GM19240 (cell line): ENCODE measurements at regions not wholly inside any gene's neighbourhood (a gene's known extent, or its start where the extent isn't known, plus 50 kb on each side); places are given as distances from the start of the nearest gene placed in this dataset.
"Not testable (repeated sequence)": the region's sequence is repeated elsewhere in the genome, so short reads cannot be mapped to it uniquely, and the experiment has no call there.

Source experiments
- DNase-seq: peaks from one replicate; pipeline ENCODE4 v3.0.0; 2011; ENCODE audit warnings: low spot score; ENCODE audit not compliant: insufficient read length

DNA sequence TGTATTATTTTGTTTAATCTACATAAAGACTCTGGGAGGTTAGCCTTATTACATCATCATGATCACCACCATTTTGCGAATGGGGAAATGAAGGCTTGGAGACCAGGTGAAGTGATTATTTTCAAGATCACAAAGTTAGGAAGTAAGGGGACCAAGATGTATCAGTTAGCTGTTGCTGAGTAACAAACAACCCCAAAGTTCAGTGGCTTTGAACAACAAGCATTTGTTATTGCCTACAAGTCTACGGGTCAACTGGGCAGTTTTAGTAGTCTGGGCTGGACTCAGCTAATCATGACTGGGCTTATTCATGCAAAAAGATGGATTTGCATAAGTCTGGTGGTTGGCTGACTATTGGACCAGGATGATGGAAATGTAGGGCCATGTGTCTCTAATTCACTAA, 389.2 kb downstream of the MIAT start:
- no peak for DNase-seq

GRCh38 chr22:27050771-27051170, 393.4 kb downstream of the MIAT start:
- no peak for DNase-seq

GRCh38 chr22:27051407-27051806, 394.0 kb downstream of the MIAT start:
- no peak for DNase-seq

DNA sequence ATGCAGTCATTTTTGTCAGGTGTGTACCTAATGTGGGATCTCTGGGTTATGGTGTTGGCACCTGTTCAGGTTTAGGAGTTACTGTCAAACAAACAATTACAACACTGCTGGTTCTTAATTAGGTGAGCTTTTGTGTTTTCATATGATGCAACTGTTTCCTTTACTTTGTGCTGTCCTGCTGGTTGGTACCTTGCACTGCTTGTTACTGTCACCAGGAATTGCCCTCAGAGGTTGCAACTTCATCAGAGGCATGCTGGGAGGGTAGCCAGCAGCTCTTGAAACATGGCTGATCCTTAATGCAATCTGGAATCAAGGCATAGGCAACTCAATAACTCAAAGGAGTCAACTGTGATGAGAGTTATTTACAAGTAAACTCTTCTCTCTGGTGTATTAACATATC, 400.3 kb downstream of the MIAT start:
- DNase-seq, result no peak

- no peak for DNase-seq
Observed at GRCh38 chr22:27060190-27060589, 402.8 kb downstream of the MIAT start.

DNA sequence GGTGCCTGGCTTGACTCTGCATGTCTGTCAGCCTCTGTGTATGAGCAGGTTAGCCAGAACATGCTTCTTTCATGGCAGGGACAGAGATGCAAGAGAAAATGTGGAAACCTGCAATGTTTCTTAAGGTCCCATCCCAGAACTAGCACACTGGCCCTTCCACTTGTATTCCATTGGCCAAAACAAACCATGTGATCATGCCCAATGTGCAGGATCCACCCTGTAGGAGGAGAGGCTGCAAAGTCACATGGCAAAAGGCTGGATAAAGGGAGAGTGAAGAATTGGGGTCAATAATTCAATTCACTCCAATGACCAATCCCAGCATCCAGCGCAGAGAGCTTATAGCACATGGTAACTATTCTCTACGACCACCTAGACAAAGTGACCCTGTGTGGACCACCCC, 405.5 kb downstream of the MIAT start:
- DNase-seq, result no peak

- DNase-seq, result no peak
Observed at GRCh38 chr22:27063406-27063805, 406.0 kb downstream of the MIAT start.

- DNase-seq, result no peak
Observed at GRCh38 chr22:27063841-27064240, 406.5 kb downstream of the MIAT start.

GRCh38 chr22:27064386-27064785, 407.0 kb downstream of the MIAT start:
- DNase-seq, result no peak

- DNase-seq, result no peak
Observed at GRCh38 chr22:27065279-27065678, 407.9 kb downstream of the MIAT start.

GRCh38 chr22:27066856-27067255, 409.5 kb downstream of the MIAT start:
- no peak for DNase-seq

DNA sequence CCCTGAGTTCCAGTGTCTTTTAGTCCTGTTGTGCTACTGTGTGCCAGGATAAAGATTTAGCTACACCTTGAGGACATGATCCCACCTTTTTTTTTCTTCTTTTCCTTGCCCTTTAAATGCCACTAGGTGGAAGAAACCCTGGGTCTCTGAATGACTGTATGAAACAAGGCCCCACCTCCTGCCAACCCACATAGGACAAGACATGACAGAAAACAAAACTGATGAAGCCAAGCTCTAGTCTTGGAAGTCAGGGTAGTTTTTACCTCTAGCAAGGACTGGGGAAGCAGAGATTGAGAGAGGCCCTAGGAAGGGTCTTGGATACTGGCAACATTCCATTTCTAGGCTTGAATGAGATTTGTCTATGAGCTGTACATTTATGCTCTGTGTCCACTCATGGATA, 410.7 kb downstream of the MIAT start:
- no peak for DNase-seq

DNA sequence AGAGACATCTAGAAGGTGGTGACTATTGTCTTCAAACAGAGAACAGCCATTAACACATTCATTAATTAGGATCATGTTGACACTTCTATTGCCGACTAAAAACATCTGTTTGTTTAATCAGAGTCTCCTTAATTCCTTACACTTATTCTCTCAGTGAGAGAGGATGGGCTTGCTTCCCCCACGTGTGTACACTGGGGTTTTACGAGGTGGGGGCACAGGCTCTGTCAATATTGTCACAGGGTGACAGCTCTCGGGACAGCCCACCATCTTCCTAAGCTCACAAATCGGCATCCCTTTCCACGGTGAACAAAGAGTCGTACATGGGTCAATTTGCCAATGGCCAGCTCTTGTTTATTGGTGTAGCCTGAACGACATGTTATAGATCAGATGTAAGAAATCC, 413.2 kb downstream of the MIAT start:
- no peak for DNase-seq

GRCh38 chr22:27073601-27074425, 416.4 kb downstream of the MIAT start:
- no peak for DNase-seq

- no peak for DNase-seq
Observed at GRCh38 chr22:27075028-27075678, 417.8 kb downstream of the MIAT start.

- DNase-seq, result no peak
Observed at GRCh38 chr22:27075891-27076290, 418.5 kb downstream of the MIAT start.

DNA sequence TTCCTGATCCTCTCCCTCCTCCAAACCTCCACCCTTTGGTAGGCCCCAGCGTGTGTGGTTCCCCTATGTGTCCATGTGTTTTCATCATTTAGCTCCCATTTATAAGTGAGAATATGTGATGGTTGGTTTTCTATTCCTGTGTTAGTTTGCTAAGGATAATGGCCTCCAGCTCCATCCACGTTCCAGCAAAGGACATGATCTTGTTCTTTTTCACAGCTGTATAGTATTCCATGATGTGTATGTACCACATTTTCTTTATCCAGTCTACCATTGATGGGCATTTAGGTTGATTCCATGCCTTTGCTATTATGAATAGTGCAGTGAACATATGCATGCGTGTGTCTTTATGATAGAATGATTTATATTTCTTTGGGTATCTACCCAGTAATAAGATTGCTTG, 420.7 kb downstream of the MIAT start:
- DNase-seq, result not testable (repeated sequence)

- no peak for DNase-seq
Observed at GRCh38 chr22:27080036-27080578, 422.7 kb downstream of the MIAT start.

DNA sequence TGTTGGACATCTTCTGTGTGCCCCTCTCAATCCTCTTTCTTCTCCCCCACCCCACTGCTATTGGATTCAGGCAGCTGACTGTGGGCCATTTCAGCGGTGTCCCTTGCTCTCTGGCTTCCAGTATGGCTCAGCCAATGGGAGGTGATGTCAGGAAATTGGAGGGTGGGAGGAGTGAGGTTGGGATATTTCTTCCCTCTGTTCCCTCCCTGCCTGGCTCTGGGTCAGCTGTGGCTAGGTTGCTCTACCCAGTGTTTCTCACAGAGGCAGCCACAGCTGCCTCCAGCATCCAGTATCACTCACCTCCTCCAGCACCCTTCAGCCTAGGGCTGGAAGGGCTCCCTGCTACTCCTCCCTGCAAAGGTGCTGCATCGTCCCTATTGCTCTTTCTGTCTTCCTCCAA, 423.5 kb downstream of the MIAT start:
- no peak for DNase-seq

DNA sequence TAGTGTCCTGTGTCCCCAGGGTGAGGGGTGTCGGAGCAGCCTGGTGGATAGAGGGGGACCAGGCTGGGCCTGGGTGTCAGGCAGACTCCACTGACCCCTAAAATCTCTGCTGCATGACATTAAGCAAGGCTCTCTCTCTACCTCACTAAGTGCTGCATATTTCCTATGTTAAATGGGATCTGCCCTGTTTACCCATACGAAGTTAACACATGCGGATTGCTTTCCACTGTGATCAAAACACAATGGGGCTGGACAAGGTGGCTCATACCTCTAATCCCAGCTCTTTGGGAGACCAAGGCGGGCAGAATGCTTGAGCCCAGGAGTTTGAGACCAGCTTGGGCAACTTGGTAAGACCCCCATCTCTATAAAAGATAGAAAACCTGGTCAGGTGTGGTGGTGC, 426.2 kb downstream of the MIAT start:
- DNase-seq, result no peak

- DNase-seq, result no peak
Observed at GRCh38 chr22:27084130-27084529, 426.7 kb downstream of the MIAT start.

DNA sequence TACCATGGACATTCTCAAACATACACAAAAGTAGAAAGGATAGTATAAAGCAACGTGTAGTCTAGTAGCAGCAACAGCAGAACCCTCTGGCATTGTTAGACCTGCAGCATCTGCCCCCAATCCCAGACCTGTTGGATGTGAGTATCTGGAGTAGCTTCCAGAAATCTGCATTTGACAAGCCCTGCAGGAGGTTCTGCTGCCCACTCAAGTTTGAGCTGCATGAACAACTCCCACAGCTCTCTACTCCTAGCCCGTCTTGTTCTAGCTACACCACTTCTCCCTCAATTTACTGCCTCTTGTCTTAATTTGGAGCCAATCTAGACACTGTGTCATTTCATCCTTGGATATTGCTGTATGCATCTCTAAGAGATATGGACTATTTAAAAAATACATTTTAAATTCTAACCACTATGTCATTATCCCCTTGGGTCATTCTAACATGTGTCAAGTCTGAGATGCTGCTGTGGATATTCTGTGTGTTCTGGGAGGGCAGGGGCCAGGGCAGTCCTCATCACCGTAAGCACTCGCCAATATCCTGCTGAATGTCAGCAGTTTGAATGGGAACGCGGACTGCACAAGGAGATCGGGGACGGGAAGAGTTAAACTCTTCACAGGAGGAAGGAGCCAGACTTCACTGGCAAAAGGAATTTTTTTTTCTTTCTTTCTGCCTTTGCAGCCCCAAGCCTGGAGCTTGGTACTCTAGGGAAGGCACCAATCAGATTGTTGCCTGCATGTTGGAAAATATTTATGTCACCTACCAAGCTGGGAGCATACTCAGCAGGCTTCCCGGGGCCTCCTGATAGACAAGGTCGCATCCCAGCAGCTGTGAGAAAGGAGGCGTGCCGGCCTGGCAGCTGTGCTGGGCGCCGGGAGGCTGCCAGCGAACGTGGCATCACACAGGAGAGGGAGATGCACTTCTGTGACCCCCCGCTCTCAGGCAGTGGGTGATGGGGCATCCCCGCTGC, 429.0 kb downstream of the MIAT start:
- DNase-seq, result no peak
